H1 (cell line): ENCODE measurements at regions not wholly inside any gene's neighbourhood (a gene's known extent, or its start where the extent isn't known, plus 50 kb on each side); places are given as distances from the start of the nearest gene placed in this dataset.

ENCODE experiments used
- CREB1 ChIP-seq: IDR thresholded peaks from 2 replicates; pipeline ENCODE4 v1.6.1; 2012; ENCODE audit warnings: inconsistent platforms
- CTBP2 ChIP-seq: IDR thresholded peaks from 2 replicates; pipeline ENCODE4 v1.7.0; 2011; ENCODE audit warnings: borderline replicate concordance, mild to moderate bottlenecking, moderate library complexity, mixed read lengths, low read length; ENCODE audit not compliant: insufficient read depth, insufficient read length
- EP300 ChIP-seq, 2 experiments: IDR thresholded peaks; 1 replicate in 1 of 2; 2 replicates in 1 of 2; pipeline ENCODE4 v1.6.1; 2011 to 2012; ENCODE audit warnings: low read depth in 2 of 2, low read length in 2 of 2, mild to moderate bottlenecking in 2 of 2, borderline replicate concordance in 1 of 2, inconsistent platforms in 1 of 2, moderate library complexity in 1 of 2
- HDAC2 ChIP-seq, 2 experiments: fragments of 300-600 bp in 1 of 2; sonication (generic) in 1 of 2; IDR thresholded peaks; 2 replicates each; pipeline ENCODE4 v1.6.1; 2011 to 2012; ENCODE audit warnings: low read depth in 2 of 2, low read length in 2 of 2, mild to moderate bottlenecking in 2 of 2, moderate library complexity in 2 of 2, borderline replicate concordance in 1 of 2, inconsistent platforms in 1 of 2
- SRF ChIP-seq: IDR thresholded peaks from 2 replicates; pipeline ENCODE4 v1.6.1; 2011; ENCODE audit warnings: mild to moderate bottlenecking, low read depth, low read length, moderate library complexity
- TEAD4 ChIP-seq: IDR thresholded peaks from 2 replicates; pipeline ENCODE4 v1.6.1; 2012; ENCODE audit warnings: low read depth, low read length, inconsistent platforms, mixed read lengths

DNA sequence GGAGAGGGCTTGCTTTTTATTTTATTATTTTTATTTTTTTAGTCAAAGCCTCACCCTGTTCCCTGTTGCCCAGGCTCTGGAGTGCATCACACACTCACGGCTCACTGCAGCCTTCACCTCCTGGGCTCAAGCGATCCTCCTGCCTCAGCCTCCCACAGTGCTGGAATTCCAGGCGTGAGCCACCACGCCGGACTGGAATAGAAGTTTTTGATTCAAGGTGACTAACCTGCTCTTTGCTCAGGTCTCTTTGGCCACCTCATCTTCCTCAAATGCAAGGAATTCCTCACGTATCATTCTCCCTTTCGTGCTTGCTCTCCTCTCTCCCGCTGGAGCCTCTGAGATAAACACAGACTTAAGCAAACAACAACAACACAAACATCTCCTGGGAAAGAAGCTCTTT, 636.8 kb downstream of the ADCYAP1 start (continued):
- TF ChIP-seq HDAC2 (IDR thresholded peaks at IDR 0.05; ENCODE audit: borderline replicate concordance in 1 of 2, low read depth in 2 of 2, low read length in 2 of 2) (no peak), CTBP2 (no peak), CREB1 (no peak), TEAD4 (no peak), EP300 (IDR thresholded peaks at IDR 0.05; ENCODE audit: borderline replicate concordance in 1 of 2, low read depth in 2 of 2, low read length in 2 of 2) (no peak), SRF (no peak)
